A673 (cell line): ENCODE measurements at regions not wholly inside any gene's neighbourhood (a gene's known extent, or its start where the extent isn't known, plus 50 kb on each side); places are given as distances from the start of the nearest gene placed in this dataset.

Source experiments
- BruUV-seq: library from RNA; stranded (reverse); fragments of 400-500 nt; replicated peaks from 2 replicates; lab custom pipeline; 2021; lab: Mats Ljungman, UMichigan
- CTCF ChIA-PET: fragments of 300-600 bp; sonication (Branson Sonifier 250); formaldehyde crosslinking; loops from one replicate; lab custom pipeline; 2022; ENCODE audit warnings: antibody characterized with exemption; lab: Charles Lee
- POLR2A ChIA-PET: fragments of 300-600 bp; sonication (Branson Sonifier 250); formaldehyde crosslinking; loops from one replicate; lab custom pipeline; 2022; ENCODE audit warnings: antibody characterized with exemption; ENCODE audit not compliant: low non-redundant PET; lab: Charles Lee
- DNase-seq: peaks from one replicate; pipeline ENCODE4 v3.0.0-alpha.2; 2015; ENCODE audit warnings: low spot score
- H3K27ac ChIP-seq: fragments of 200-600 bp; sonication (generic); 2 replicates; pipeline ENCODE4 v1.5.1; 2016; ENCODE audit warnings: mixed run types, low read depth, mild to moderate bottlenecking, mixed read lengths, antibody characterized with exemption, low read length; ENCODE audit not compliant: poor library complexity, severe bottlenecking
- H3K27me3 ChIP-seq: fragments of 200-600 bp; sonication (generic); replicated peaks from 2 replicates; pipeline ENCODE4 v1.6.1; 2017; ENCODE audit warnings: mixed run types, low read depth, mild to moderate bottlenecking, mixed read lengths, antibody characterized with exemption, low read length; ENCODE audit not compliant: insufficient read depth, poor library complexity
- H3K36me3 ChIP-seq: fragments of 200-600 bp; sonication (generic); 2 replicates; pipeline ENCODE4 v1.6.1; 2016; ENCODE audit warnings: mixed run types, mild to moderate bottlenecking, mixed read lengths, antibody characterized with exemption, low read length; ENCODE audit not compliant: insufficient read depth, poor library complexity, severe bottlenecking
- H3K4me1 ChIP-seq: fragments of 200-600 bp; sonication (generic); 2 replicates; pipeline ENCODE4 v1.6.1; 2017; ENCODE audit warnings: mixed run types, mild to moderate bottlenecking, mixed read lengths, antibody characterized with exemption, low read length; ENCODE audit not compliant: insufficient read depth, poor library complexity, severe bottlenecking
- H3K4me3 ChIP-seq: fragments of 200-600 bp; sonication (generic); 2 replicates; pipeline ENCODE4 v1.5.1; 2016; ENCODE audit warnings: low read depth, mixed run types, mild to moderate bottlenecking, mixed read lengths, low read length; ENCODE audit not compliant: poor library complexity, severe bottlenecking
- H3K9me3 ChIP-seq: fragments of 200-600 bp; sonication (generic); 2 replicates; pipeline ENCODE4 v1.6.1; 2016; ENCODE audit warnings: mixed run types, low read depth, mild to moderate bottlenecking, mixed read lengths, antibody characterized with exemption, low read length; ENCODE audit not compliant: poor library complexity, severe bottlenecking
- CTCF ChIP-seq: fragments of 300-800, 200-600 bp; sonication (generic); conservative IDR thresholded peaks from 2 replicates; pipeline ENCODE4 v1.5.1; 2017; ENCODE audit warnings: low read depth, mild to moderate bottlenecking, antibody characterized with exemption, low read length, moderate library complexity, mixed read lengths
- EZH2 ChIP-seq: fragments of 200-600 bp; sonication (generic); IDR thresholded peaks from 2 replicates; pipeline ENCODE4 v1.6.1; 2017; ENCODE audit warnings: borderline replicate concordance, low read depth, mild to moderate bottlenecking, mixed read lengths, antibody characterized with exemption, low read length; ENCODE audit not compliant: poor library complexity, severe bottlenecking
- intact Hi-C: fragments of 100-400 bp; cut with micrococcal nuclease; formaldehyde crosslinking; loops from one replicate; pipeline ENCODE4 v1.10.0; 2022; ENCODE audit not compliant: unreplicated experiment

GRCh38 chr16:52071101-52071500, 475.8 kb downstream of the TOX3 start:
- intact Hi-C loops = loop anchor here (10.0 kb wide), 1 partner anchor 384 kb away; no protein-coding TSS in a partner anchor
- CTCF ChIA-PET = no interaction called here

GRCh38 chr16:52070341-52071057, 476.4 kb downstream of the TOX3 start:
- Histone ChIP-seq H3K9me3 (no peaks in the 10 kb centered on the region), H3K36me3 (no peaks in the 10 kb centered on the region), H3K27me3 (peaks cover 6% of the 10 kb centered on the region), H3K27ac (no peak overlapping the region), H3K4me1 (peaks cover 3% of the 10 kb centered on the region), H3K4me3 (no peak overlapping the region)
- BruUV-seq = no TSS peak
- no peak for DNase-seq
- intact Hi-C loops = loop anchor here (1.0 to 10.0 kb wide), 3 partner anchors 121 to 791 kb away; no protein-coding TSS in a partner anchor
- TF ChIP-seq EZH2 (no peak), CTCF (no peak)
- ChIA-PET POLR2A (no interaction called here), CTCF (interaction anchor here (1.1 to 2.4 kb wide), 5 partner anchors 112 to 952 kb away, joined by 3 to 17 read pairs (median 15); no protein-coding TSS in a partner anchor)

More at GRCh38 chr16:52071101-52071500, 475.8 kb downstream of the TOX3 start:
- no peak for DNase-seq
- peaks cover 6% of the 10 kb centered on the region for H3K27me3 ChIP-seq
- no peak overlapping the region for H3K4me3 ChIP-seq
- no TSS peak for BruUV-seq
- H3K27ac ChIP-seq = no peak overlapping the region
- POLR2A ChIA-PET = no interaction called here
- H3K36me3 ChIP-seq = no peaks in the 10 kb centered on the region
- TF ChIP-seq EZH2 (no peak), CTCF (no peak)
- no peaks in the 10 kb centered on the region for H3K9me3 ChIP-seq
- H3K4me1 ChIP-seq = peaks cover 3% of the 10 kb centered on the region

GRCh38 chr16:52069866-52070265, 477.1 kb downstream of the TOX3 start:
- ChIA-PET POLR2A (no interaction called here), CTCF (interaction anchor here (1.1 to 2.4 kb wide), 5 partner anchors 113 to 953 kb away, joined by 3 to 17 read pairs (median 15); no protein-coding TSS in a partner anchor)
- peak; percentile 79 for DNase-seq
- TF ChIP-seq EZH2 = no peak
- TF ChIP-seq CTCF = peak; percentile 67
- H3K9me3 ChIP-seq = no peaks in the 10 kb centered on the region
- BruUV-seq = no TSS peak
- H3K27me3 ChIP-seq = peaks cover 6% of the 10 kb centered on the region
- H3K4me3 ChIP-seq = no peak overlapping the region
- intact Hi-C loops = loop anchor here (1.0 to 10.0 kb wide), 4 partner anchors 121 to 1442 kb away; no protein-coding TSS in a partner anchor
- no peak overlapping the region for H3K27ac ChIP-seq
- peaks cover 3% of the 10 kb centered on the region for H3K4me1 ChIP-seq
- H3K36me3 ChIP-seq = no peaks in the 10 kb centered on the region
